GM21619 (cell line): ENCODE measurements at regions not wholly inside any gene's neighbourhood (a gene's known extent, or its start where the extent isn't known, plus 50 kb on each side); places are given as distances from the start of the nearest gene placed in this dataset.

ENCODE experiments used
- ATAC-seq: cut with Tn5 transposase; IDR thresholded peaks from one replicate; pipeline ENCODE4 v1.9.1; 2021; ENCODE audit not compliant: unreplicated experiment

DNA sequence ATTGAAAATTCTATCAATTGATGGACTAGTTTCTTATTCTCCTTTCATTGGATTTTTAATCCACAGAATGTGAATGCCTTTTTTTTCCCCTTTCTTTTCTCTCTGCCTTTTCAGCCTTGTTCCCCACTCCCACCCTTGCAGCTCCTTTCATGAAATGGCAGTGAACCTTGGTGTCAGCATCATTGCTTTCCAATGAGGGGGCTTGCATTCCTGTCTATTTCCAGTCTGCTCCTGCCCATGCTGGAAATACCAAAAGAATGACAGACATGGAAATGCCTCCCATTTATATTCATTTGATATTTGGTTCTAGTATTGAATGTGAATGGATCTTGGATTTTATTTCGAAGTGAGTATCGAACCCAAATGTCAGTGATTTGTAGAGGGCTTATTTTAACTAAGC is 162.7 kb upstream of the SGCD start:
- ATAC-seq, result no peak

DNA sequence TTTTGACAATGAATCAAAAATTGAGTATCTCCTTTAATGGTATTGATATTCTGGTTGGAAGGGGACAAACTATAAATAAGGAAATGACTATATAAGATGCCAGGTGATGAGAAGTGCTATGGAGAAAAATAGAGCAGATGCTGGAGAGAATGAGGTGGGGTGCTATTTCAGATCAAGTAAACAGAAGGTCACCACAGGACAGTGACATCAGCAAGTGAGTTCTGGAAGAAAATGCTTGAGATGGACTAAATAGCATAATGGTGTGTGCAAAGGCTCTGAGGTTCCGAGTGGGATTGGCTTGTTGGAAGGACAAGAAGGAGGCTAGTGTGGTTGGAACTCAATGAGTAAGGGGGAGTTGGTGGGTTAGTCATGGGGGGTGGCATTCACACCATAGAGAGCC is 157.5 kb upstream of the SGCD start:
- no peak for ATAC-seq

DNA sequence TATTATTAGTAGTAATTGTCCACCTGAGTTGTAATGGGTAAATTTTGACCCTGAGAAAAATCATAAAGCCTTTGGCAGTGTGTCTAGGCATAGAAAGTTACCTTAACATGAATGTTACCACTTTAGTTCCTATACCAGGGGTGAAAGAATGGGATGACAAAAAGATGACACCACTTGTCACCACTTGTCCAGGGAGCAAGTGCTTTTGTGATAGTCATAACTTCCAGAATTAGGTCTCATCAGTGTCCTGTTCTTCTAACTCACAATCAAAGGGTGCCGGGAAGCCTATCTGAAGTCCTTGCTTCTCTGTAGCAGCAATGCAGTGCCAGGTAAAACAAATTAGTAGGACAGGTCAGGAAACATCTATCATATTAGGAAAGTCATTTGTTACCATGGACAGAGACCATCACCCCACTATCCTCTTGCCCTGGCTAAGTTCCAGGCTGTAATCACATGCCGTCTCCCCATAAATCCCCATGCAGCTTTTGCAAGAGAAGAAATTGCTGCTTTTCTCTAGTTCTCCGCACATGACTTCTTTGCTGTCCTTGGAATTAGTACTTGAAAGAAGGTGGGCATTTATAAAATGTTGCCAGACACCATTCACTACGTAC is 156.5 kb upstream of the SGCD start:
- no peak for ATAC-seq

- no peak for ATAC-seq
Measured at GRCh38 chr5:156174225-156174624, 152.7 kb upstream of the SGCD start.

DNA sequence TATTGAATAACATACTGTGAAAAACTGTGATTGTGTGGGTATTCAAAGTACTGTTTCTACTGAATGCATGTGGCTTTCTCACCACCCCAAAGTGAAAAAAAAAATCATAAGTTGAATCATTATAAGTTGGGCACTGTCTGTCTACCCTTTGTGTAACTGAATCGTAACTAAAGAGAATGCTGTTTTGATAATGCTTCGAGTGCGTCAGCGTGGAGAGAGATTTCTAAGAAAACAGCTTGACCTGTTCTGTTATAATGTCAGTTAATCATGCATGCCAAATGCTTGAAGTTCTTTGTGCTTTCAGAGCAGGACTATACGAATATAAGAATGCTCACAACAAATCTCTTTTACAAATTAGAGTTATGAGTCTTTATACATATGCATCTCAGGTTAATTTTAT is 148.8 kb upstream of the SGCD start:
- ATAC-seq, result no peak

GRCh38 chr5:156181656-156182055 is 145.3 kb upstream of the SGCD start:
- ATAC-seq, result no peak

DNA sequence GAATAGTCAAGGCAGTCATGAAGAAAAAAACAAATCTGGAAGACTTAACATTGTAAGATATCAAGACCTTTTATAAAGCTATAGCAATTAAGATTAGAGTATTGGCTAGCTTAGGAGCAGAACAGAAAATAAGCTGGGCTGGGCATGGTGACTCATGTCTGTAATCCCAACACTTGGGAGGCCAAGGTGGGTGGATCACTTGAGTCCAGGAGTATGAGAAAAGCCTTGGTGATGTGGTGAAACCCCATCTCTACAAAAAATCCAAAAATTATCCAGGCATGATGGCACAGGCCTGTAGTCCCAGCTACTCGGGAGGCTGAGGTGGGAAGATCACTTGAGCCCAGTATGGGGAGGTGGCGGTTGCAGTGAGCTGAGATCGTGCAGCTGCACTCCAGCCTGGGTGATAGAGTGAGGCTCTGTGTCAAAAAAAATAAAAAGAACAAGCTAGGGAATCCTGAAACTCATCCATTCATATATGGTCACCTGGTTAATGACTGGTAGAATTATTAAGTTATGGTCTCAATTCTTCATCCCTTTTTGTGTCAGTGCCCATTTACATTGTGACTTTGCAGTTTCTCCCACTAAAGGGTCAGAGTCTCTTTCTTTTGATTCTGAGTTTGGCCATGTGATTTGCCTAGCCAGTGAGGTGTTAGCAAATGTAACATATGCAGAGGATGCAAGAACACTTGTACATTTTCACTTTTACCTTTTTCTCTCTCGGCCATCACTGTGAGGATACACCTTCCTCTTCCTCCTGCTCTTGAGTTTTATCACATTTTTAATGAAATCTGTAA is 144.6 kb upstream of the SGCD start:
- no peak for ATAC-seq

- ATAC-seq, result no peak
Measured at GRCh38 chr5:156186760-156187159, 140.2 kb upstream of the SGCD start.

GRCh38 chr5:156188016-156188415 is 138.9 kb upstream of the SGCD start:
- ATAC-seq, result no peak

- ATAC-seq, result no peak
Measured at GRCh38 chr5:156189628-156190027, 137.3 kb upstream of the SGCD start.

DNA sequence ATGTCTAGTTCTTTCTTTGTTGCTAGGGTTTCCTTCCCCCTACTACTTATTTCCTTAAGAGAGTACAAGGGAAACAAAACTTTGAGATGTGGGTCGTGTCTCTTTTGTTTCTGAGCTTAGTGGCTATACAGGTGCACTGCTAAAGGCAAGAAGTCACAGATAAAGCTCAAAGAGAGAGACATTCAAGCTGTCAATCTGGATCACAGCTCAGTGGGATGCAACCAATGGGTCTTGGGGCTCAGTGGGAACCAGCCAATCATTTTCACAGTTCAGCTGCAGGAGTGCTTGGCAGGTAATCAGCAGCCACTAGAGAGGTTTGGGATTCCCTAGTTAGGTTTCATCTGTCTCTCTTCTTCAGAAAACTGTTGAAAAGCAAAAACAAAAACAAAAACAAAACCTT is 135.4 kb upstream of the SGCD start:
- no peak for ATAC-seq

DNA sequence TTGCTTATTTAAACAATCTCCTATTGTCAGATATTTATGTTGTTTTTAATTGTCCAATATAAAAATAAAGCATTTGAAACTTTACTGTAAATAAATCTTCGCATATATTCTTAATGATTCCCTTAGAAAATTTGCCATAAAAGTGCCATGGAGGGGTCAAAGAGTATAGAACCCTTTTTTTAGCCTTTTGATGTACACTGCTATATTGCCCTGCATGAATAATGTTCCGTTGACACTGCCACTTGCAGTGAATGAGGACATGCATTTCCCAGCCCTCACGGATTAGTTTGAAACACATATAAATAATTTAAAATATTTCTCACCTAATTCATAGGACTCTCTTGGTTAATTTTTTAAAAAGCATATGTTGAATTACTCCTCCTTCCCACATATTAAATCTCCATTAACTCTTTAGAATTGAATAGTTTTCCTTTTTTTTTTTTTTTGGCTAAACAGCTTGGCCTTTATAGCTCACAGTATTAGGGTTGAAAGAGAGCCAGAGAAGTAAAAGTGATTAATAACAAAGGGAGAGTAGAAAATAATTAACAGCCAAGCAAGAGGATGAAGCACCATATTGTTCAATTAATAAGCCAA is 129.8 kb upstream of the SGCD start:
- no peak for ATAC-seq

DNA sequence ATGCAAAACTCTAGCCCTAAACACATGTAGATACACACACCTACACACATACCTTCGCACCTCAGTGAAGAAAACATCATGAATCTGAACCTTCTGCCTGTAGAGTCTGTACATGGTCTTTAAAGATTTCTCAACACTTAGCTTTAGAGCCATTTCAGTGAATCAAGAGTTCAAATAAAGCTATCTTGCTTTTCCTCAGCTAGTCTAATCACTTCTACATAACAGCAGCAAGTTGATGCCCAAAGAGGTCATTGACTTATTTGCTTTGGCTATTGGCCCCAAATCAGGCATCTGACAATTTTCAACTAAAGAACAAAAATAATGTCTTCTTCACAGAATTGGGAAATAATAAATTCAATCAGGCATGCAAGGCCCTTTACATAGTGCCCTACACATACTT is 127.9 kb upstream of the SGCD start:
- no peak for ATAC-seq

GRCh38 chr5:156200938-156201787 is 125.8 kb upstream of the SGCD start:
- no peak for ATAC-seq

DNA sequence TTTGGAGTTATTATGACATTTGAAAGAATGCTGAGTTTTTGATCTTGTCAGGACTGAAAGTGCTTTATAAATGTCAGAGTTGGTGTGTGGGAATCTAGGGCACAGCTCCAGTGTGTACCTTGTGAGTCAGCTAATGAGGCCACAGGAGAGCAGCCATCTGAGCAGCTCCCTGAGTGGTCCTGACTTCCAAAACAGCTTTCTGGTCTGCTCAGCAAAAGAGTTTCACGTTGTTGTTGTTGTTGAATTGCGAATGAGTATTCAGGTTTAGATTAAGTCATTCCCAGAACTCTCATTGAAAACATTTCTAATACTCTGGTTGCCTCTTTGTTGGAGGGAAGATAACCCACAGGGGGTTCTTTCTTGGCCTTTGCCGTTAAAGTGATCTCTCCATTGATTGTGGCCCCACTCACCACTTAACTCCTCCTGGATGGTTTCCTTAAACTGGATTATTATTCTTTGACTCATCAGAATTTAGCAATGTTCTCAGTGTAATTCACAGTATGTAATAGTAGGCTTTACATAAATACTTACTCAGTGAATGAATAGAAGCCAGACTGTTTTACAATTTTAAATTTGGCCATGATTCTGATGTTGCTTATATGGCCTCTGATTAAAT is 125.1 kb upstream of the SGCD start:
- no peak for ATAC-seq

- ATAC-seq, result no peak
Measured at GRCh38 chr5:156208271-156208670, 118.7 kb upstream of the SGCD start.

- no peak for ATAC-seq
Measured at GRCh38 chr5:156218367-156219158, 108.4 kb upstream of the SGCD start.

DNA sequence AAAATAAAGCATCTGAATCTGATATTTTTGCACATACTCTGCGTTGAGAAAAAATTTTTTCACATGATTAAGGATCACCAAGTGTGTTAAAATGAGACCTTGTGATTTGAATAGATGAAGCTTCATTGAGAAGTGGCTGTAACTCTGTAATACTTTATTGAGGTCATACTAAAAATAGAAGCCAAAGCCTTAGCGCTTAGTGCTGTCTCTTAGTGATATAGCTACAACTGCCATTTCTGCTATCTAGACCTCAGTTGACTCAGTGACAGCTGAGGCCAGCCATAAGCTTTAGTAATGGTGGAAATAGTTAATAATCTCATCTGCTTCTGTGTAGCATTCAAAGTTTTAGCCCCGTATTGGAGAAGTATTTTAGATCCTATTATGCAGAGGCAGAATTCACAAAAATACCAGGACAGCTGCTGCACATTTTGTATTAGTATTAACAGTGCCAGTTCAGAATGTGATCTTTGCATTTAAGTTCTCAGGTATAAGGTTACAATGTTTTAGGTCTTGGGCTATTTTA is 107.4 kb upstream of the SGCD start:
- ATAC-seq, result no peak

DNA sequence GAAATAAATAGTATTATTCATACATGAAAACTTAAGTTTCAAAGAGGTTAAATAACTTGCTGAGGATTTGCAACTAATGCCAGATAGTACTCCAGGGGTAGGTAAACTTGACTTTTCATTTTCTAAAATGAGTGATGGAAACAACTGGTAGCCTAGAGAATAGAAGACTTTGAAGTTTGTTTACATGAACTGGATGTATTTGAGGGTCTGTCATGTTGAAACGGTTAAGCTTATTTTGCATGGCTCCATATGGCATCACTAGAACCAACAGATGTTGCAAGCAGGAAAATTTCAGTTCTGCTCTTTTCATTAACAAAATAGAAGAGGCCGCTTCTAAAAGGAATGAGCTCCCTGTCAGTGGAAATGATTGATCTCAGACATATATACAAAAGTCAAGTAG is 105.1 kb upstream of the SGCD start:
- no peak for ATAC-seq

DNA sequence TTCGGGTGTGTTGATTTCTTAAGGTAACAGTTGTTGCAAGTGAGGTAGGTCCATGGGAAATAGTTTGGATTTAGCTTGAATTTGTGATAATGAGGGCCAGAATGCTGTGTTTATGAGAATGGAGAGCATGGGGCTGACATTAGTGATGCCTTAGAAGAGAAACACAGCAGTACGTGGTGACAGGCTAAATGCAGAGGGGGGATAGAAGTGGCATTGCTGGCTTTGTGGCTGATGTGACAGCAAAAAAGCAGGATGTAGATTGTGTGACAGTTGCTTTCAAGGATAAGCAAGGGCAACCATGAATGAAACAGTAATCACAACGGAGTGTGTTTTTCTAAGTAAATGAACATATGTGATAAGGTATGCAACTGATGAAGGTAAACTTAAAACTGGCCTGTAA is 103.4 kb upstream of the SGCD start:
- ATAC-seq, result no peak
